GM19043 (cell line): ENCODE measurements at regions not wholly inside any gene's neighbourhood (a gene's known extent, or its start where the extent isn't known, plus 50 kb on each side); places are given as distances from the start of the nearest gene placed in this dataset.
A peak's percentile ranks its signal among the peaks of the same experiment; 100 is the strongest.
"Not testable (repeated sequence)": the region's sequence is repeated elsewhere in the genome, so short reads cannot be mapped to it uniquely, and the experiment has no call there.

ENCODE experiments used
- ATAC-seq: cut with Tn5 transposase; IDR thresholded peaks from one replicate; pipeline ENCODE4 v1.9.1; 2021; ENCODE audit warnings: low read depth; ENCODE audit not compliant: unreplicated experiment

- no peak for ATAC-seq
These were observed 1235.3 kb downstream of the GATA3 start for GRCh38 chr10:9289811-9290210.

- no peak for ATAC-seq
These were observed 1236.6 kb downstream of the GATA3 start for GRCh38 chr10:9291081-9291480.

- ATAC-seq, result no peak
These were observed 1239.7 kb downstream of the GATA3 start for GRCh38 chr10:9294132-9294663.

GRCh38 chr10:9294865-9295264 is 1240.4 kb downstream of the GATA3 start:
- peak; percentile 83 for ATAC-seq

GRCh38 chr10:9296190-9296589 is 1241.7 kb downstream of the GATA3 start:
- no peak for ATAC-seq

- ATAC-seq, result no peak
These were observed 1243.1 kb downstream of the GATA3 start for GRCh38 chr10:9297580-9297979.

GRCh38 chr10:9299966-9300365 is 1245.5 kb downstream of the GATA3 start:
- no peak for ATAC-seq

GRCh38 chr10:9301148-9301547 is 1246.7 kb downstream of the GATA3 start:
- no peak for ATAC-seq

GRCh38 chr10:9301554-9301953 is 1247.1 kb downstream of the GATA3 start:
- ATAC-seq, result no peak

- no peak for ATAC-seq
These were observed 1247.8 kb downstream of the GATA3 start for GRCh38 chr10:9302140-9302746.

- ATAC-seq, result no peak
These were observed 1250.6 kb downstream of the GATA3 start for GRCh38 chr10:9305018-9305655.

GRCh38 chr10:9311702-9312499 is 1257.4 kb downstream of the GATA3 start:
- ATAC-seq, result no peak

- ATAC-seq, result no peak
These were observed 1260.8 kb downstream of the GATA3 start for GRCh38 chr10:9315292-9315691.

GRCh38 chr10:9331583-9332008 is 1277.1 kb downstream of the GATA3 start:
- peak; percentile 88 for ATAC-seq

GRCh38 chr10:9334270-9334669 is 1279.8 kb downstream of the GATA3 start:
- no peak for ATAC-seq

- ATAC-seq, result no peak
These were observed 1285.2 kb downstream of the GATA3 start for GRCh38 chr10:9339716-9340115.

- ATAC-seq, result peak; percentile 57
These were observed 1288.5 kb downstream of the GATA3 start for GRCh38 chr10:9342885-9343570.

GRCh38 chr10:9347933-9348332 is 1293.4 kb downstream of the GATA3 start:
- ATAC-seq, result not testable (repeated sequence)

- ATAC-seq, result no peak
These were observed 1303.0 kb downstream of the GATA3 start for GRCh38 chr10:9357471-9357870.

GRCh38 chr10:9362721-9363120 is 1308.2 kb downstream of the GATA3 start:
- no peak for ATAC-seq

GRCh38 chr10:9379183-9379582 is 1324.7 kb downstream of the GATA3 start:
- ATAC-seq, result no peak
